ENCODE measurements at regions not wholly inside any gene's neighbourhood (a gene's known extent, or its start where the extent isn't known, plus 50 kb on each side); places are given as distances from the start of the nearest gene placed in this dataset.

DNA sequence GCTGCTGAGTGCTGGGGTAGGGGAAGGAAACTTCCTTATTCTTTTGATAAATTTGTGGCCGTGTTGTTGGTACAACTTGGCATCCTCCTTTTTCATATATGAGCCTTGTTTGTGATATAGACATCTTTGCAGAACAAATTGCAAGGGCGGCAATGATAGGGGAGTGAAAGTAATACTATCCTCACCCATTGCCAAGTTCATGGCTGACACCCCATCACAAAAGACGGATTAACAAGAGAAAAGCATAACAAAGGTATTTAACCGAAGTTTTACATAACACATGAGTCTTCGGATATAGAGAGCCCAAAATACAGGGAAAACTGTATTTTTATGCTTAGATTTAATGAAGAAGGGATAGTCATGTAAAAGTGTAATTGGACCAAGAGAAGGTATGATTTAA, 86.3 kb upstream of the TMPRSS2 start:
- TF ChIP-seq, protein P1, sequence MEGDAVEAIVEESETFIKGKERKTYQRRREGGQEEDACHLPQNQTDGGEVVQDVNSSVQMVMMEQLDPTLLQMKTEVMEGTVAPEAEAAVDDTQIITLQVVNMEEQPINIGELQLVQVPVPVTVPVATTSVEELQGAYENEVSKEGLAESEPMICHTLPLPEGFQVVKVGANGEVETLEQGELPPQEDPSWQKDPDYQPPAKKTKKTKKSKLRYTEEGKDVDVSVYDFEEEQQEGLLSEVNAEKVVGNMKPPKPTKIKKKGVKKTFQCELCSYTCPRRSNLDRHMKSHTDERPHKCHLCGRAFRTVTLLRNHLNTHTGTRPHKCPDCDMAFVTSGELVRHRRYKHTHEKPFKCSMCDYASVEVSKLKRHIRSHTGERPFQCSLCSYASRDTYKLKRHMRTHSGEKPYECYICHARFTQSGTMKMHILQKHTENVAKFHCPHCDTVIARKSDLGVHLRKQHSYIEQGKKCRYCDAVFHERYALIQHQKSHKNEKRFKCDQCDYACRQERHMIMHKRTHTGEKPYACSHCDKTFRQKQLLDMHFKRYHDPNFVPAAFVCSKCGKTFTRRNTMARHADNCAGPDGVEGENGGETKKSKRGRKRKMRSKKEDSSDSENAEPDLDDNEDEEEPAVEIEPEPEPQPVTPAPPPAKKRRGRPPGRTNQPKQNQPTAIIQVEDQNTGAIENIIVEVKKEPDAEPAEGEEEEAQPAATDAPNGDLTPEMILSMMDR (IDR thresholded peaks at IDR 0.05; ENCODE audit: insufficient read depth, low read length) = no peak
- TF ChIP-seq GABPA (IDR thresholded peaks at IDR 0.05; ENCODE audit: low read depth) (no peak), POLR2AphosphoS5 (IDR thresholded peaks at IDR 0.05; ENCODE audit: low read depth) (no peak), SPI1 (IDR thresholded peaks at IDR 0.05; ENCODE audit: borderline replicate concordance, low read depth) (no peak)
- TF ChIP-seq, protein P2, sequence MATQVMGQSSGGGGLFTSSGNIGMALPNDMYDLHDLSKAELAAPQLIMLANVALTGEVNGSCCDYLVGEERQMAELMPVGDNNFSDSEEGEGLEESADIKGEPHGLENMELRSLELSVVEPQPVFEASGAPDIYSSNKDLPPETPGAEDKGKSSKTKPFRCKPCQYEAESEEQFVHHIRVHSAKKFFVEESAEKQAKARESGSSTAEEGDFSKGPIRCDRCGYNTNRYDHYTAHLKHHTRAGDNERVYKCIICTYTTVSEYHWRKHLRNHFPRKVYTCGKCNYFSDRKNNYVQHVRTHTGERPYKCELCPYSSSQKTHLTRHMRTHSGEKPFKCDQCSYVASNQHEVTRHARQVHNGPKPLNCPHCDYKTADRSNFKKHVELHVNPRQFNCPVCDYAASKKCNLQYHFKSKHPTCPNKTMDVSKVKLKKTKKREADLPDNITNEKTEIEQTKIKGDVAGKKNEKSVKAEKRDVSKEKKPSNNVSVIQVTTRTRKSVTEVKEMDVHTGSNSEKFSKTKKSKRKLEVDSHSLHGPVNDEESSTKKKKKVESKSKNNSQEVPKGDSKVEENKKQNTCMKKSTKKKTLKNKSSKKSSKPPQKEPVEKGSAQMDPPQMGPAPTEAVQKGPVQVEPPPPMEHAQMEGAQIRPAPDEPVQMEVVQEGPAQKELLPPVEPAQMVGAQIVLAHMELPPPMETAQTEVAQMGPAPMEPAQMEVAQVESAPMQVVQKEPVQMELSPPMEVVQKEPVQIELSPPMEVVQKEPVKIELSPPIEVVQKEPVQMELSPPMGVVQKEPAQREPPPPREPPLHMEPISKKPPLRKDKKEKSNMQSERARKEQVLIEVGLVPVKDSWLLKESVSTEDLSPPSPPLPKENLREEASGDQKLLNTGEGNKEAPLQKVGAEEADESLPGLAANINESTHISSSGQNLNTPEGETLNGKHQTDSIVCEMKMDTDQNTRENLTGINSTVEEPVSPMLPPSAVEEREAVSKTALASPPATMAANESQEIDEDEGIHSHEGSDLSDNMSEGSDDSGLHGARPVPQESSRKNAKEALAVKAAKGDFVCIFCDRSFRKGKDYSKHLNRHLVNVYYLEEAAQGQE (IDR thresholded peaks at IDR 0.05; ENCODE audit: insufficient replicate concordance, low read depth) = no peak
